GOT3 (cell line): ENCODE measurements at regions not wholly inside any gene's neighbourhood (a gene's known extent, or its start where the extent isn't known, plus 50 kb on each side); places are given as distances from the start of the nearest gene placed in this dataset.
"Not testable (repeated sequence)": the region's sequence is repeated elsewhere in the genome, so short reads cannot be mapped to it uniquely, and the experiment has no call there.

Experiments used
- DNase-seq: peaks from one replicate; lab custom pipeline; 2025; ENCODE audit warnings: mixed read lengths; lab: John Stamatoyannopoulos, UW

DNA sequence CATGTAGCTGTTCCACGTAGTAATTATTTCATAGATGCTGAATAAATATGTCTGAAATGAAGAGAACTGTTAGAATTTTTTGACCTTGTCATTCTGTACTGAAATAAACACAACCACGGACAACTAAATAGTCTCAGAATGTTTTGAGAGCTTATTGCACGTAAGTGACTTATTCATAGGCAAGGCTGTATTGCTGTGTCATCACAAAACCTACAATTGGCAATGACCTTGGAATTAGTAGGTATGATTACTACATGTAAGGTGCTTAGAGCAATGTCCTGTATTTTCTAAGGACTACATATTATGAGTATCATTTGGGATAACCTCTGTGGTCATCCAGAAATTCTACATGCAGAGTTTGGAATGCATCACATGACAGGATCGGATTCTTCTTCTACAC, 237.2 kb upstream of the PUDP start:
- DNase-seq: no peak

DNA sequence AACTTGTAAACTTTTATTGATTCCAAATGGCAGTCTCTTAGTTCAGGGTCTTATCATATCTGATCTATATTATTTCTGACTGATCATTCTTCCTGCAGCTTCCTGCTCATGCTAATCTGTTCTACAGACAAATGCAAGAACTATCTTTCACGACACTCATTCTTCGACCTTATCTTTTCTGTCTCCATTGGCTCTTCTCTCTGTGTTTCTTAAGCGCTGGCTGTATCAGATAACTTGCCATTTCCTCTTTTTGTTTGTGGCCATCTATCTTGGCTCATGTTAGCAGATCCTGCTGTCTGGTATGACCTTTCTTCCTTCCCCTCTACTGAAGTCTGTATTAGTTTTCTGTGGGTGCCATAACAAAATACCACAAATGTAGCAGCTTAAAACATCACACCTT, 230.5 kb upstream of the PUDP start:
- no peak for DNase-seq

DNA sequence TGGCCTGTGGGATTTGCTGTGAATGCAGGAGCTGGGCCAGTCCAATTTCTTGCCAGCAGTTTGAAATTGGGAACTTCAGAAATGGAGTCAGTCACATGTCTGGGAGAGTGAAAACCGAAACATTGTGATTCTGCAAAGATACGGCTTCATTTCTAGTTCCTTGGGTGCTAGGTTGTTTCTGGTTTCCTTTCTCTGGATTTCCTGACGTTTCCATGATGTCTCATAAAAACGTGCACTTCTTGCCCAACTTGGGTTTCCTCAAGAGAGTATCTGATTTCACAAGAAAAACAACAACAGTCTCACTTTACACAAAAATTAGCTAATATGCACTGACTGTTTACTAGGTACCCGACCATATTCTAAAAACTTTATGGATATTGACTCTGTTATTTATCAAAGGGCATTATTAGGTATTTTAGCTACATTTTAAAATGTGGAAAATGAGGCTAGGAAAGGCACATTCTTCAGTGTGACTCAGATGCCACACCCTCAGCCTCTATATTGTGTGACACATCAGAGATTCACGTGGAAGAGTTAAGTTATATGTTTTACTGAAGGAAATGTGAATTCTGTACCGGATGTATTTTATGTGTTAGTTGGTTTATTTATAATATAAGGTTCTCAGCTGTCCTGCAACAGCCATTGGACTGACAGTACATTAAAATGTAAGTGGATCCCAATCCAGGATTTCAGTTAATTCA, 225.0 kb upstream of the PUDP start:
- DNase-seq: no peak

DNA sequence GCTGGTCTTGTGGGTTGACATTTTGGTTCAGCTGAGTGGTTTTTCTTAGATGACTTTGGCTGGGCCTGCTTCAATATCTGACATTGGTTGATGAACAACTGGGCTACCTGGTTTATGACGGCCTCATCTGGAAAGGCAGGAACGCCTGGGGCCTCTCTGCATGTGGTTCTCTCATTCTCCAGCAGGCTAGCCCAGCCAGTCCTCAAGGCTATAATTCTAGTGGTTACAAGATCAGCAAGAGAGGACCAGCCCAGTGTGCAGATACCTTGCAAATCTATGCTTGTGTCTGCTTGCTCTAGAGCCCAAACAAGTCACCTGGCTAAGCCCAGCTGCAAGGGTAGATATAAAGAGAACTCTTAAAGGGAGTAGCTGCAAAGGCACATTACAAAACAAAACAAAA, 214.2 kb upstream of the PUDP start:
- no peak for DNase-seq

DNA sequence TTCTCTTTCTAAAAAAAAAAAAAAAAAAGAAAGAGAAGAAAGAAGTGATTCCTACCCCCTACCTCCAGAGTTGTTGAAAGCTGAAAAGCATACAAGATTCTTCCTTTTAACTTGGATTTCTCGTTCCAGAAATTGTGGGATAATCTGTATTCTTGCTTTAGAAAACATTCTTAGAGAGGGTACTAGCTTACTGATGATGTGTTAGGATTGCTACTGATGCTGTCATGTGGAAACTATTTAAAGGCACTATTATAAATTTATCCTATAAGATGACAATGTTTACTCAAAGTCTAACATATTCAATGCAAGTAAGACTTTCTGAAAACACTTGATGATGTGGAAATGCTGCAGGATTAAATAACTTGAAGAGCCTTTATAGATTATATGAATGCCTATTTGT, 204.0 kb upstream of the PUDP start:
- DNase-seq: no peak

DNA sequence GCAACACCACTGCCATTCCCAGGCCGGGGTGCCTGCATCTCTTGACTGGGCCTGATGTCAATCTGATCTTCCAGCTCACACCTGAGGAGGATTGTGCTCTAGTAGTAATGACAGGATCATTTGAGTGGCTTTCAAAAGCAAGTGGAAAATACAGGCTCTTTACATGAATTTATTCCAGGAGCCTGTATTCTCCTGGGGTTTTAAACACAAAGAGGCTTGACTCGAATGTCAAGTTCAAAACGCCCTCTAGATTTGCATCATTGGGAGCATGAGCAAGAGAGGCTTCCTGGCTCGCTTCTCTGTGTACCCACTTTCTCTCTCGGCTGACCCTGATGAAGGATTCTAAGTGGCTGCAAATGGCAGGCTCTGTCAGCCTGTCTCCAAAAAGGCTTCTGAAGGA, 199.5 kb upstream of the PUDP start:
- no peak for DNase-seq

DNA sequence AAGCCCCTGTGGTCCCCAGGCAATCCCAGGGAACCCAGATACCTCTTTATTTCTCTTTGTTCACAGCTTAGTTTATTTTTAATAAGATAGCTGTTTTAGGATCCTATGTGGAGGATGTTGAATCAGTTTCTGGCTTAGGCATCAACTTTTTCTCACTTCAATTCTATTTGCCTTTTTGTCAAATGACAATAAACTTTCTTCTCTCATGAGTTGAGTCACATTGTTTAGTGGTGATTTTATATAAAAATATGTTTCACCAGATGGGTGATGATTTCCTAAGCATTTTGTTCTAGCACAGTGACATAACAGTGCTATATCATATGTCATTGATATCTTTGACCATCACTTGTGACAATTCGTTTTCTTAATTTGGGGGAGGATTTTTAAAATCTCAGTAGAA, 198.1 kb upstream of the PUDP start:
- DNase-seq: no peak

DNA sequence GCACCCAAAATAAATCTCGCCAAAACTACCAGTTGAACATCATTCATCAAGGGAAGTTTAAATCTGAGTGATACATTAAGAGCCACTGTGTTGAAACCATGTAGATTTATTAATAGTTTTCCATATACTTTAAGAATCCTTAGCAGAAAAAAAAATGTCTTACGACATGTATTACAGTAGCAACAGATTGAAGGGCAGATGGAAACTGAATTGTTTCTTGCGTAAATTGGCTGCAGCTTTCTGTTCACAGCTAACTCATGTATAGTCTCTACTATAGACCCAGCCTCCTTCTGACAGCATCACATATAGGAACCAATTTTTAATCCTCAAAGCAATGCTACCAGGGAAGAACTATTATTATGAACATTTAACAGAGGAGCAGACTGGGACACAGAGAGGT, 195.2 kb upstream of the PUDP start:
- no peak for DNase-seq

DNA sequence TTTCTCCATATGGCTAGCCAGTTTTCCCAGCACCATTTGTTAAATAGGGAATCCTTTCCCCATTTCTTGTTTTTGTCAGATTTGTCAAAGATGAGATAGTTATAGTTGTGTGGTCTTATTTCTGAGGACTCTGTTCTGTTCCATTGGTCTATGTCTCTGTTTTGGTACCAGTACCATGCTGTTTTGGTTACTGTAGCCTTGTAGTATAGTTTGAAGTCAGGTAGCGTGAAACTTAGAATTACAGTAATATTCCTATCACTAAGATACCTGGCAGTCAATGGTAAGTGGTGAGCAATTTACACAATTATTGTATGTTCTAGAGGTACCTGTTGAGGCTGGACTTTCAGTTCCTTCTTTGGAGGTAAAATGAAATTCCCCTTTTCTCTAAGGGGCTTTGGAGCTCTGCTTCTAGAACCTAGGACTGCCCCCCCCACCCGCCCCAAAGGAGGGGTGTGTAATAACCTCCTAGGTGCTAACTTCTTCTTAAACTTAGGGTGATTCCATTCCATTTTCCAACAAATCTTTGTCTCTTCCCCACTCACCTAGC, 187.9 kb upstream of the PUDP start:
- not testable (repeated sequence) for DNase-seq

DNA sequence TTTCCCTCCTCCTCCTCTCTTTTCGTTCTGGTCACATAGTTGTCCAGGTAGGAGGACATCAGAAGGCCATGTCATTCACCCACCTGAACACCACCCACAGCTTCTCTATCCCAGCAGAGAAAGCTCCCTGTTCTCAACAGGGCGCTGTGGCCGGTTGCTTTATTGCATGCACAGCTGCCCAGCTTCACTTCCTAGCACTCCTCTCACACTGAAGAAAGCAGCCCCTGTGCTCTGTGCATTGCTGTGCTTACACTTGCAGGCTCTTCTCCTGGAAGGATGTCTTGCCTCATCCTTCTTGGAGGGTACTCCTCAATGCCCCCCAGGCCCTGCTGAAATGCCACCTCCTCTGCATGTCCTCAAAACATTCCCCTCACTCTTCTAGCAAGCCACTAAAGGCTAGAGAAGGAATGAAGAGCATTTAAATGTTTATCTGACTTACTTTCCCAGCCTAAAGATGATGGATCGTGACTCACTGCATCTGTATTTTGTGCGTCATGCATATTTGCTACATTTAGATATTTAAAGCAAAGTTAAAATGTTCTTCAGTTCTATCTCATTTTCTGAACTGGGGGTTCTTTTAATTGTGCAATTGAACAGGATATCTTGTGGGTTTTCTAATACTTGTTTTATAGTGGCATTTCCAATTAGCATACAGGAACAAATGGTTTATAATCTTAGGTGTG, 186.4 kb upstream of the PUDP start:
- no peak for DNase-seq

DNA sequence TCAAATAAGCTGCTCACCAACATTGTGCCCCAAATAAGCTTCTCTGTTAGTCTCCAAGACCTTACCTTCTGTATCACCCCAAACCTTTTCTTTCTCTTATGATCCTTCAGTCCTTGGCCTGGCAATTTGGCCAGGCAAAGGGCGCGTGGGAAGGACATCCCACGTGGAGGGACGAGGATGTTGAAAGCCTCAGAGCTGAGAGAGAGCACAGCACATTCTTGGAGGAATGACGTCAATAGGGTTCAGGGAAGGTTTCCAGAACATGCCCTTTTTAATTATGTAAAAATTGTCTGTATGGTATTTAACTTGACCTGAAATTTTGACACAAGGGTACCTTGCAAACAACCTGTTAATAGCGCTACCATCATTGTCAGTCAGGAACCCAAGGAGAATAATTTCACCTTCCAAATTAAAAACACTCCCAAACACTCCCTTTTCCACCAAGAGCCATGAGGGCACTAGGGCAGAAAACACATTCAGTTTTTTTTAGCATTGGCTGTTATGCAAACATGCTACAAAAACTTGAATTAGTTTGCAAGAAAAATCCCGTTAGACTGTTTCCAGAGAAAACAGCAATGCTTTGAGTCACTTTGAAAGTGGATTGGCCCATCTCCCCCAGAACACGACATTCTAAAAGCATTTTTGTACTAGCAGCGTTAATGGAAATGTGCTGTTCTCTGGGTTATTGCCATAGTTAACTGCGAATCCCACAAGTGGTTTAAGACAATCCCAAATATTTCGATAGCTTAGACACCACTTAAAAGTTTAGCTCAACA, 183.2 kb upstream of the PUDP start:
- no peak for DNase-seq

DNA sequence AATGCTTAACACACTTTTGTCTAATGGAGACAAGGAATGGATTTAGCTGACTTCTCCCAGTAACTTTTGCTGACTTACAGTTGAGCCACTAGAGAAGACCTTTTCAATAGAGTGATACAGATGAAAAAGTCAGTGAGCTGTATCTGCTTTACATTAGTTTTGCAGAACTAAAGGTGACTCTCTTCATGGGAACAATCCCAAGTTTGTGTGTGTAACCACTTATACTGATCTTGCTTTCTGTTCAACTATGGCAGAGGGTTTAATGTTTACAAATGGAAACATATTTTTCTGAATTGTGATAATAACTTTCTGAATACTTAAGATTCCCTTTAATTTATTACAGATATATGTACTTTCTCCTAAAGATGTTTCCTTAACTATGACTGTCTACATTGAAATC, 182.6 kb upstream of the PUDP start:
- no peak for DNase-seq

DNA sequence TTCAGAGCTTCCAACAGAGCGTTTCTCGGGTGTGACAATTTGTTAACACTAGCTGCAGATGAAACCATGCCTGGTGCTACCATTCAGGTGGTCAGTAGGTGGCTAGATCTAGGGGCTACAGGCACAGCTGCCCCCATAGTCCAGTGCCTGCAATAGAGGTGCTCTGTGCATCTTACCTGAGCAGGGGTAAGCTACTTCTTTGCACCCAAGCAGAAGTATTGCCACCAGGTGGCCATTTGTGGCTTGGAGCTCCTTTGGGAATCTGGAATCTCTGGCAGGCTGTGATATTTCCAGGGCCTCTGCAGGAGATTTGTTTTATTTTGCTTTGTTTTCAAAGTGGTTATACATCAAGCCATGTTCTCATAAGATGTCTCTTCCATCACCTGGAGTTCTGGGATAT, 170.7 kb upstream of the PUDP start:
- no peak for DNase-seq

DNA sequence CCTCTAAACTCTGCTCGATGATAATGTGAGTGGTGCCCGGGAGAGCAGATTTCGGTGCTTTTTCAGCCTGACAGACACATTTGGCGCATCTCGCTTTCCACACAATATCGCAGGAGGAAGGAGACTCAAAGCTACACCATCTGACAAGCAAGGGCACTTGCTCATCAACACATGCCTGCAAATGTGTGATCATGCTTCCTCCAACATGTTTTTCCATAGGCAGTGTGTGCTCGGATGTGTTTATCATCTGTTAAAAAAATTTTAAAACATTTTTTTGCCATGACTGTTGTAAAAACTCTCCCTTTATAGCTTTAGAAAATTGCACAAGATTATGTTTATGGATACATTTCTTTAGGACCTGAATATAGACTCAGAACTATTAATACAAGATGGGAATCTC, 170.3 kb upstream of the PUDP start:
- DNase-seq: no peak

DNA sequence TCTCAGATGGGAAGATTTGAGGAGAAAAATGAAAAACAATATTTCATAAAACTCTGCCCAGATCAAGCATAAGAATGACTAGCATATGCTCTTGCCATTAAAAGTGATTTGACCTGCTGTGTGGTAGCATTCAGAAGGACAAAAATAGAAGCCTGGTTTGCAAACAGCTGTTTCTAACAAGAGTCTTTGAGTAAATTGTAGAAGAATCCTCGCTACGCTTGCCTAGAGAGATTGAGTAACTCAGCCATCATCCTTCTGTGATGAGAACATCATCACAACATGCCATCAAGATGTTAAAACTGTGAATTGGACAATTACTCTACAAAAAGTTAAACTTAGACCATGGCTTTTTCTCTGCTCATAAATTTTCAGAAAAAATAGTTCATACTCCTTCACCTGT, 168.9 kb upstream of the PUDP start:
- DNase-seq: no peak

DNA sequence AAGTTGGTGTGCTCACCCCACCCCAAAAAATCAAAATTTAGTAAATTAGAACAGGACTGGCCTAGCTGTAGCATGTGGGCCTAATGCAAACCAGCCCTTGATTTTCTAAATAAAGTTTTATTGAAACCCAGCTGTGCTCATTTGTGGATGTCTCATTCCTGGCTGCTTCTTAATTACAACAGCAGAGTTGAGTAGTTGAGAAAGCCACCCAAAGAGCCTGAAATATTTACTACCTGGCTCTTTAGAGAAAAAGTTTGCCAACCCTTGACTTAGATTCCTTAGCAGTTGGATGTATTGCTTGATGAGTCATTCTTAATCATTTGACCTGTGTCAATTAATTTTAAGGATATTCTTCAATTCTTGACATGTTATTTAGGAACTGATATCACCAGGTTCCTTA, 168.3 kb upstream of the PUDP start:
- DNase-seq: no peak

DNA sequence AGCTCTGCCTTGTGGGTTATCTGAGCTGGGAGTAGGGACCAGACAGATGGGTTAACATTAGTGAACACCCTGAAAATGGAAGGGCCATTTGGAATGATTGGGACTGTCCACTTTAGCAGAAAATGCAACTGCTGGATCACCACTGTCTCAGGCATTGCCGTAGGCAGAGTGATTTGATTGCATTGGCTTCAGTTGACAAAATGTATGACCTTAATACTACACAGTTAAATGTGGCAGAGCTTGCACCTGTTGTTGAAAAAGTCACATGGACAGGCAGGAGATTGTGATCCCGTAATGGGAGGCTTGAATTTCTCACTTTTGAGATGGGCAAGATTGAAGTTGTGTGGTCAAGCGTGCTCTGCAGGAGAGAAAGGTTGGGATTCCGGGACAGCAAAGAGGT, 166.5 kb upstream of the PUDP start:
- no peak for DNase-seq

DNA sequence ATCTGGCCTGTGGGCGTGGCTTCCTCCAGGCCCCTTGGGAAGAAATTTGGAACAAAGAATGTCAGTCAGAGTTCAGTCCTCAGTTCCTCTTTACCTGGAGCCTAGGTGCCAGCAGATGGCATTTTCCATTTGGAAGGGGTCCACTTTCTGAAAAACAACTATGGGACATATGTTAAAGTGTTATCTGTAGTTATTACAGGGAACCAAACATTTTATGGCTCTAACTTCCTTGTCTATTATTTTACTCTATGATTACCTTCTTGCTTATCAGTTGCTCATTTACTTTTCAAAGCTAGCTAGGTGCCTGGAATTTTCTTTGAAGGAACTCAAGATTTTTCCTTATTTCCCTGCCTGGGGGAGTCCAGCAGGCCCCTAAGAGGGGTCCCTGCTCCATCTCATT, 159.8 kb upstream of the PUDP start:
- DNase-seq: no peak

DNA sequence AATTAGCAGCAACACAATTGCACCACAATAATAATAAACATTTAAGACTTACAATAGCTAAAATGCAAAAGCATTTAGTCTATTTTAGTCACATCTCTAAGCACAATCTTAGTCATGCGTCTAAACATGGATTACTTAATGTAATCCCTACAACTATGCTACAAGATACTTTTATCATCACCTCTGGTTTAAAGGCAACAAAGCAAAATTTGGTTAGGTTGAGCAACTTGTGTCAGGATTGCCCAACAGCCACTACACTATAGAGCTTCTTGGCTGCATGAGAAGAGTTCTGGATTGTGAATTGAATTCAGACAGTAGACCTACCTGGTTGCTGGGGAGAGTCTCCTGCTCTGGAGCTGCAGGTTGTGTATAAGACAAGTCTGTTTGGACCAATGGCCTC, 146.5 kb upstream of the PUDP start:
- DNase-seq: no peak

DNA sequence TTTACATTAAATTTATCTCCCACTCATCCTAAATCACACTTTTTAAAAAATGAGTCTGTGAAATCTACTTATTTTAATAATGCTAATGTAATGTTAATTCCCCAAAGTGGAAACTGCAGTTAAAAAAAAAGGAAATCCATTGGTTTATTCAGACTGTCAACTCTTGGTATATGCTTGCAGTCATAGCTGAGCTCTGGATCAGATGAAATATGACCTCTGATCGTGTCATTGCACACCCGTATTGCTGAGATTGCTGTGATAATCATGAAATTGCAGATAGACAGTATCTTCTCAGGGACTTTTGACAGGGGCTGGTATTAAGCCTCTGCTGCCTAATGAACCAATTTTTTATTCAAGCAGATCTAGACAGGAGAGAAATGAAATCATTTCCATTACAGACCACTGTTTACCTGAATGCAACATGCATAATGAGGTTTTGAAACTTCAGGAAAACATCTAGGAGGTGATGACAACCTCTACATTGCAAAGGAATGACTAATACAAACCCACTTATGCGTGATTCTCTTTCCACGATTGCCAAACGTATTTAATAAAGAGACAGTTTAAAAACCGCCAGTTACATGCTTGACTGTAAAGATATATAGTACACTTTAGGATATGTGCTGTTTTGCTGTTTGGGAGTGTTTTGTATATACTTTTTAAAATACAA, 138.3 kb upstream of the PUDP start:
- no peak for DNase-seq

DNA sequence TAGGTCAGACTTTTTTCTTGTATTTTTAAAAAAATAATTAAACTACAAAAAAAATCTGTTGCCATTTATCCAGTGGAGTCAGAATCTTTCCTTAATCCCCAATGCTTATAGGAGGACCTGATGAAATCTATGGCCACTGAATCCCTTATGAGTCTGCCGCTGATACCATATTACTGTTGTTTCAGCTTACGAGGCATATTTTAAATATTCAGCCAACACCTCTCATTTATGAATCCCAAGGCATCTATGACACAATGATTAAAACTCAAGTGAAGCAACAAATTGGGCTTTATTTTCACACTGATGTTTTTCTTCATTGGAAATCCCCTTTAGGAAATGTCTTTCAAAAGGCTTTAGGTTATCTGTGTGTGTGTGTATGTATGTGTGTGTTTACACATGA, 137.8 kb upstream of the PUDP start:
- no peak for DNase-seq

DNA sequence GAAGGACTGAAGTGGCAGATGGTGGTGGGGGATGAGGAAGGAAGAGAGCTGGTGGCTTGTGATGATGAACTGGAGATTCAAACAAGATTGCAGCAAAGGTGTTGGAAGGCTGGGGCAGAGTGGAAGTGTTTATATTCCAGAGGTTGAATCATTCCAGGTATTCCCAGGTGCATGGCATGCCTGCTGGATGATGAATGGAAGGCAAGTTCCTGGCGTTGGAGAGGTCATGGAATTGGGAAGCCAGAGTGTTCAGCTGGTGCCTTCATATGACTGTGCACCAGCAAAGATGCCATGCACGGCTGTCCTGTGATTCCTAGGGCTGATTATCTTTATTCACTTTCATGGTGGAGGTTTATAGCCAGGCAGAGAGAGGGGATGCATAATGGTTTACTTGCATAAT, 135.8 kb upstream of the PUDP start:
- DNase-seq: no peak

DNA sequence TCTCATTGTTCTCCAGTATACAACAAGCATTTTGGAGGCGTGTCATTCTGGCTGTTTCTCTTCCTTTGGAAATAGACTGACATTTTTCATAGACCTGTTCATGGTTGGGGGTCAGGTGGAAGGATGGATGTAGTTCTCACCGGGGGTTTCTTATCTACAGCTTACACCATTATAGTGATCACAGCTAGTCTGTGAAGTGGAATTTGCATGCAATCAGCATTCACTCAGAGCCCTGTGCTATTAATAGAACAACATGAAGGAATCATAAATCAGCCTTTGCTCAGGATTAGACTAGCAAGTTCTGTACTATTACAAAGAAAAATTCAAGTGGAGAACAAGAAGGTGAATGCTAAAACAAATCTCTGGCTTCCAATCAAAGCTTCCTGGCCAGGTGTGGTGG, 132.6 kb upstream of the PUDP start:
- DNase-seq: no peak
